ENCODE measurements at regions not wholly inside any gene's neighbourhood (a gene's known extent, or its start where the extent isn't known, plus 50 kb on each side); places are given as distances from the start of the nearest gene placed in this dataset.
"Not testable (repeated sequence)": the region's sequence is repeated elsewhere in the genome, so short reads cannot be mapped to it uniquely, and the experiment has no call there.

DNA sequence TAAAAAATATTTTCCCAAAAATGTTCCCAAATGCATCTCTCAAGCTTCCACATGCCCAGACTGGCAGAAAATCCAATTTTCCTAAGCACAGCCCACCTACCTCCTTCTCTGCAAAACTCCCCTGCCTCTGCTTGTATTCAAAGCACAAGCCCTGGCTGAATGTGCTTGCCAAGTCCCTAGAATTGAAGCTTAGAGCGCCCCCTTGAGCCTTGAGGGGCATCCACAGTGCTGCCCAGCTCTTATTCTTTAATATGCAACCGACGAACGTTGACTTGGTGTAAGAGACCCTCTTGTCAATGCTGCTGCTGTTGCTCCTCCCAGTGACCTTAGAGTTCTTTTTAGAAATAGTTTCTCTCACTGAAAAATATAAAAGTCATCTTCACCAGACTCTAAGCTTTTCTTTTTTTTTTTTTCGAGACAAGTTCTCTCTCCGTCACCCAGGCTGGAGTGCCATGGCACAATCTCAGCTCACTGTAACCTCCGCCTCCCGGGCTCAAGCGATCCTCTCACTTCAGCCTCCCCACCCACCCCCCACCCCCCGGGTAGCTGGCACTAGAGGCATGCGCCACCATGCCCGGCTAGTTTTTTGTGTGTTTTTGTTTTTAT is 63.5 kb upstream of the CAPRIN1 start:
- no peak overlapping the region for H3K4me3 Mint-ChIP-seq (ENCODE audit: low read depth, unreplicated experiment)
- H3K4me1 Mint-ChIP-seq (ENCODE audit: low read depth, unreplicated experiment), result no peaks in the 10 kb centered on the region
- H3K36me3 Mint-ChIP-seq (ENCODE audit: insufficient read depth, unreplicated experiment), result no peaks in the 10 kb centered on the region
- H3K9me3 Mint-ChIP-seq (ENCODE audit: low read depth, unreplicated experiment), result no peaks in the 10 kb centered on the region
- BruUV-seq (replicated peaks), result no TSS peak
- CTCF ChIA-PET, result interaction anchor here (0.5 to 0.9 kb wide), 6 partner anchors 9 to 1101 kb away, joined by 3 to 7 read pairs (median 3); no protein-coding TSS in a partner anchor
- no peaks in the 10 kb centered on the region for H3K27me3 Mint-ChIP-seq (ENCODE audit: unreplicated experiment)
- TF ChIP-seq, protein P1, sequence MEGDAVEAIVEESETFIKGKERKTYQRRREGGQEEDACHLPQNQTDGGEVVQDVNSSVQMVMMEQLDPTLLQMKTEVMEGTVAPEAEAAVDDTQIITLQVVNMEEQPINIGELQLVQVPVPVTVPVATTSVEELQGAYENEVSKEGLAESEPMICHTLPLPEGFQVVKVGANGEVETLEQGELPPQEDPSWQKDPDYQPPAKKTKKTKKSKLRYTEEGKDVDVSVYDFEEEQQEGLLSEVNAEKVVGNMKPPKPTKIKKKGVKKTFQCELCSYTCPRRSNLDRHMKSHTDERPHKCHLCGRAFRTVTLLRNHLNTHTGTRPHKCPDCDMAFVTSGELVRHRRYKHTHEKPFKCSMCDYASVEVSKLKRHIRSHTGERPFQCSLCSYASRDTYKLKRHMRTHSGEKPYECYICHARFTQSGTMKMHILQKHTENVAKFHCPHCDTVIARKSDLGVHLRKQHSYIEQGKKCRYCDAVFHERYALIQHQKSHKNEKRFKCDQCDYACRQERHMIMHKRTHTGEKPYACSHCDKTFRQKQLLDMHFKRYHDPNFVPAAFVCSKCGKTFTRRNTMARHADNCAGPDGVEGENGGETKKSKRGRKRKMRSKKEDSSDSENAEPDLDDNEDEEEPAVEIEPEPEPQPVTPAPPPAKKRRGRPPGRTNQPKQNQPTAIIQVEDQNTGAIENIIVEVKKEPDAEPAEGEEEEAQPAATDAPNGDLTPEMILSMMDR (IDR thresholded peaks at IDR 0.05; ENCODE audit: unreplicated experiment), result peak; percentile 67
- DNase-seq, result peak; percentile 72
- no peak overlapping the region for H3K27ac Mint-ChIP-seq (ENCODE audit: unreplicated experiment)
- intact Hi-C loops (cut with micrococcal nuclease; ENCODE audit: unreplicated experiment), result no loop called here

DNA sequence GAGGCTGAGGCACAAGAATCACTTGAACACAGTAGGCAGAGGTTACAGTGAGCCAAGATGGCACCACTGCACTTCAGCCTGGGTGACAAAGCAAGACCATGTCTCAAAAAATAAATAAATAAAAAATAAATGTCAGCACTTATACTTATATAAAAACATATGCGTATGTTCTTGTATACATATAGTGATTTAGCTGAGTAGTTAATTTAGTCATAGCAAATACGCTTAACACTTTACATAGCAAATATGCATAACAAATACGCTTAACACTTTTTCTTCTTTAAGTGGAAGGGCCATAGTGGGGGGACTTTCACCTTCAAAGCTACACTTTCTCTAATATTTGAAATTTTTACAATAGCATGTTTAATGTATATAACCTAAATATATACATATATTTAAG is 64.0 kb upstream of the CAPRIN1 start:
- Mint-ChIP-seq H3K27me3 (ENCODE audit: unreplicated experiment) (no peaks in the 10 kb centered on the region), H3K36me3 (ENCODE audit: insufficient read depth, unreplicated experiment) (no peaks in the 10 kb centered on the region), H3K27ac (ENCODE audit: unreplicated experiment) (no peak overlapping the region), H3K4me1 (ENCODE audit: low read depth, unreplicated experiment) (no peaks in the 10 kb centered on the region), H3K4me3 (ENCODE audit: low read depth, unreplicated experiment) (no peak overlapping the region), H3K9me3 (ENCODE audit: low read depth, unreplicated experiment) (no peaks in the 10 kb centered on the region)
- CTCF ChIA-PET, result interaction anchor here (0.5 to 0.9 kb wide), 6 partner anchors 9 to 1101 kb away, joined by 3 to 7 read pairs (median 3); no protein-coding TSS in a partner anchor
- no TSS peak for BruUV-seq (replicated peaks)
- intact Hi-C loops (cut with micrococcal nuclease; ENCODE audit: unreplicated experiment), result no loop called here
- TF ChIP-seq, protein P1 (IDR thresholded peaks at IDR 0.05; ENCODE audit: unreplicated experiment), result no peak
- DNase-seq, result no peak

DNA sequence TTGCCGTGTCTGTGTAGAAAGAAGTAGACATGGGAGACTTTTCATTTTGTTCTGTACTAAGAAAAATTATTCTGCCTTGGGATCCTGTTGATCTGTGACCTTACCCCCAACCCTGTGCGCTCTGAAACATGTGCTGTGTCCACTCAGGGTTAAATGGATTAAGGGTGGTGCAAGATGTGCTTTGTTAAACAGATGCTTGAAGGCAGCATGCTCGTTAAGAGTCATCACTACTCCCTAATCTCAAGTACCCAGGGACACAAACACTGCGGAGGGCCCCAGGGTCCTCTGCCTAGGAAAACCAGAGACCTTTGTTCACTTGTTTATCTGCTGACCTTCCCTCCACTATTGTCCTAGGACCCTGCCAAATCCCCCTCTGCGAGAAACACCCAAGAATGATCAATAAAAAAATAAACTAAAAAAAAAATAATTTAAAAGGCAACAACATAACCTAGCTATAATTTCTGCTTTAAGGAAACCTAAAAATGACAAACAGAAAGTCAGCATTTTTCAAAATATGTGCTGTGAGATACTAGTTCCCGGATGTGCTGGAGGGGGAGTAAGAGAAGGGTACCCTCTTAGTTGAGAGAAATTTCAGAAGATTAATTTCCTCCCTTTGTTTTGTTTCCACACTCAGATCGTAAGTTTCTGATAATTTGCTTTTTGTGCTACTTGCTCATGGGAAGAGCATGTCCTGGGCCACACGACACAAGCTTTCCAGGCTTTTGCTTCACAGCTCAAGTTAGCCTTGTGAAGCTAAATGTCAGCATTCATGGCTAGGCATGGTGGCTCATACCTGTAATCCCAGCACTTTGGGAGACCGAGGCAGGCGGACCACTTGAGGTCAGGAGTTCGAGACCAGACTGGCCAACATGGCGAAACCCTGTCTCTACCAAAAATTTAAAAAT is 64.7 kb upstream of the CAPRIN1 start:
- DNase-seq; H3K36me3 Mint-ChIP-seq (ENCODE audit: insufficient read depth, unreplicated experiment); CTCF ChIA-PET; H3K4me3 Mint-ChIP-seq (ENCODE audit: low read depth, unreplicated experiment); H3K9me3 Mint-ChIP-seq (ENCODE audit: low read depth, unreplicated experiment); H3K27me3 Mint-ChIP-seq (ENCODE audit: unreplicated experiment); H3K27ac Mint-ChIP-seq (ENCODE audit: unreplicated experiment); BruUV-seq (replicated peaks); intact Hi-C loops (cut with micrococcal nuclease; ENCODE audit: unreplicated experiment); H3K4me1 Mint-ChIP-seq (ENCODE audit: low read depth, unreplicated experiment): not testable (repeated sequence)

DNA sequence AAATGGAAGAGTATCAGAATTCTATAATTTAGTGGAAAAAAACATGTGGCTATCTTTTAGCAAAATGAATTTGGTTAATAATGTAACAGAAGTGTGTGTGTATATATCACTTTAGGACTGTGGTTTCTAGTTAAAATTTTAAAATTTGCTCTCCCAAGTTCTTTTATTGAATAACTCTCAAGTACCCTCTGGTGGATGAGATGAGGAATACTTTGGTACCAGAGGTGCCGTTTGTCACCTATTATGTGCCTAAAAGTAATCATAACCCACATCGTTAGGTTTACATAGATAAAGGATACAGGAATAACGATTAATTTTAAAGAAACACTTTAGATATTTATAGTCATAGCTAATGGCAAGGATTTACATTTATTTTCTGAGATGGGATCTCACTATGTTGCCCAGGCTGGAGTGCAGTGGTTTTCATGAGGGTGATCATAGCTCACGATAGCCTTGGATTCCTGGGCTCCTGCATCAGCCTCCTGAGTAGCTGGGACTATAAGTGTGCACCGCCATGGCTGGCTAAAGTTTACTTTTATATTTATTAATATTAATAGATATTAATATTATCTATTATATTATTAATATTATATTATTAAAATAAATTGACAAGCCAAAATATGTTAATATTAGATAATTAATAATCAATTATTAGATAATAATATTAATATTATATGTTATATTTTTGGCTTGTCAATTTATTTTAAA is 66.7 kb upstream of the CAPRIN1 start:
- Mint-ChIP-seq H3K27ac (ENCODE audit: unreplicated experiment) (no peak overlapping the region), H3K27me3 (ENCODE audit: unreplicated experiment) (peaks cover 19% of the 10 kb centered on the region), H3K9me3 (ENCODE audit: low read depth, unreplicated experiment) (no peaks in the 10 kb centered on the region), H3K4me3 (ENCODE audit: low read depth, unreplicated experiment) (no peak overlapping the region), H3K36me3 (ENCODE audit: insufficient read depth, unreplicated experiment) (no peaks in the 10 kb centered on the region), H3K4me1 (ENCODE audit: low read depth, unreplicated experiment) (no peaks in the 10 kb centered on the region)
- BruUV-seq (replicated peaks), result no TSS peak
- CTCF ChIA-PET, result no interaction called here
- TF ChIP-seq, protein P1 (IDR thresholded peaks at IDR 0.05; ENCODE audit: unreplicated experiment), result no peak
- DNase-seq, result no peak
- intact Hi-C loops (cut with micrococcal nuclease; ENCODE audit: unreplicated experiment), result no loop called here

Data from Calu3 (cell line).